Liver (tissue), 8 donors: ENCODE measurements at regions not wholly inside any gene's neighbourhood (a gene's known extent, or its start where the extent isn't known, plus 50 kb on each side); places are given as distances from the start of the nearest gene placed in this dataset.

Source experiments
- DNase-seq: peaks from one replicate; pipeline ENCODE4 v3.0.0-alpha.2; 2017; ENCODE audit warnings: low spot score
- H3K27ac ChIP-seq, 2 donors: one replicate each; pipeline ENCODE4 v1.7.0; 2013; ENCODE audit warnings: inconsistent platforms in 2 of 2, low read length in 2 of 2, control low read depth in 1 of 2, low read depth in 1 of 2, mild to moderate bottlenecking in 1 of 2
- H3K27me3 ChIP-seq, 4 donors: one replicate each; pipeline versions ENCODE4 v1.6.1 to v1.7.0; 2013; ENCODE audit warnings: low read length in 3 of 4, inconsistent platforms in 1 of 4, mild to moderate bottlenecking in 1 of 4, moderate library complexity in 1 of 4; ENCODE audit not compliant: control insufficient read depth in 4 of 4, insufficient read depth in 4 of 4
- H3K36me3 ChIP-seq, 4 donors: one replicate each; pipeline versions ENCODE4 v1.6.1 to v1.7.0; 2013; ENCODE audit warnings: low read length in 3 of 4, mild to moderate bottlenecking in 3 of 4, low read depth in 1 of 4, moderate library complexity in 1 of 4; ENCODE audit not compliant: control insufficient read depth in 4 of 4, insufficient read depth in 3 of 4
- H3K4me1 ChIP-seq, 4 donors: one replicate each; pipeline versions ENCODE4 v1.6.1 to v1.7.0; 2013; ENCODE audit warnings: low read length in 3 of 4, mild to moderate bottlenecking in 3 of 4, moderate library complexity in 1 of 4; ENCODE audit not compliant: control insufficient read depth in 4 of 4, insufficient read depth in 4 of 4
- H3K4me3 ChIP-seq, 3 donors: one replicate each; pipeline versions ENCODE4 v1.6.1 to v1.7.0; 2013; ENCODE audit warnings: low read length in 3 of 3, control low read depth in 1 of 3, low read depth in 1 of 3, mild to moderate bottlenecking in 1 of 3
- H3K9ac ChIP-seq, 2 donors: one replicate each; pipeline ENCODE4 v1.7.0; 2013; ENCODE audit warnings: low read length in 2 of 2, mild to moderate bottlenecking in 2 of 2, moderate library complexity in 2 of 2, control low read depth in 1 of 2, low read depth in 1 of 2
- H3K9me3 ChIP-seq, 4 donors: one replicate each; pipeline versions ENCODE4 v1.6.1 to v1.7.0; 2013; ENCODE audit warnings: low read length in 3 of 4; ENCODE audit not compliant: control insufficient read depth in 4 of 4
- ATF3 ChIP-seq: IDR thresholded peaks from 2 replicates; pipeline ENCODE4 v1.6.1; 2016; ENCODE audit warnings: antibody characterized with exemption
- CTCF ChIP-seq: fragments of 150-350 bp; IDR thresholded peaks from 2 replicates; pipeline ENCODE4 v1.5.1; 2017; ENCODE audit warnings: improper control_type of control experiment, low read depth, low read length; ENCODE audit not compliant: missing input control
- EGR1 ChIP-seq, 2 donors: IDR thresholded peaks; 2 replicates each; pipeline ENCODE4 v1.6.1; 2016 to 2018; ENCODE audit warnings: antibody characterized with exemption in 2 of 2, low read depth in 2 of 2
- FOXA1 ChIP-seq: IDR thresholded peaks from 2 replicates; pipeline ENCODE4 v1.6.1; 2016; ENCODE audit warnings: antibody characterized with exemption
- FOXA2 ChIP-seq: IDR thresholded peaks from 2 replicates; pipeline ENCODE4 v1.6.1; 2016; ENCODE audit warnings: antibody characterized with exemption
- GABPA ChIP-seq, 2 donors: IDR thresholded peaks in 1 of 2; conservative IDR thresholded peaks in 1 of 2; 2 replicates each; pipeline ENCODE4 v1.6.1; 2016; ENCODE audit warnings: antibody characterized with exemption in 2 of 2, mild to moderate bottlenecking in 1 of 2, moderate library complexity in 1 of 2
- HNF4A ChIP-seq, 2 donors: conservative IDR thresholded peaks; 2 replicates each; pipeline ENCODE4 v1.6.1; 2016; ENCODE audit warnings: antibody characterized with exemption in 2 of 2, mild to moderate bottlenecking in 2 of 2
- HNF4G ChIP-seq: IDR thresholded peaks from 2 replicates; pipeline ENCODE4 v1.6.1; 2016; ENCODE audit warnings: antibody characterized with exemption
- JUND ChIP-seq, 2 donors: IDR thresholded peaks; 2 replicates each; pipeline ENCODE4 v1.6.1; 2016; ENCODE audit warnings: antibody characterized with exemption in 2 of 2
- MAX ChIP-seq: IDR thresholded peaks from 2 replicates; pipeline ENCODE4 v1.6.1; 2016; ENCODE audit warnings: antibody characterized with exemption
- NR2F2 ChIP-seq: IDR thresholded peaks from 2 replicates; pipeline ENCODE4 v1.6.1; 2016; ENCODE audit warnings: antibody characterized with exemption
- RAD21 ChIP-seq, 2 donors: IDR thresholded peaks; 2 replicates each; pipeline ENCODE4 v1.6.1; 2016; ENCODE audit warnings: antibody characterized with exemption in 2 of 2, mild to moderate bottlenecking in 2 of 2
- REST ChIP-seq: IDR thresholded peaks from 2 replicates; pipeline ENCODE4 v1.6.1; 2016; ENCODE audit warnings: antibody characterized with exemption, mild to moderate bottlenecking
- RXRA ChIP-seq, 2 donors: IDR thresholded peaks; 2 replicates each; pipeline ENCODE4 v1.6.1; 2017 to 2018; ENCODE audit warnings: antibody characterized with exemption in 2 of 2, mild to moderate bottlenecking in 1 of 2
- SP1 ChIP-seq: IDR thresholded peaks from 2 replicates; pipeline ENCODE4 v1.6.1; 2018; ENCODE audit warnings: antibody characterized with exemption, mild to moderate bottlenecking
- TAF1 ChIP-seq: conservative IDR thresholded peaks from 2 replicates; pipeline ENCODE4 v1.6.1; 2016; ENCODE audit warnings: antibody characterized with exemption, mild to moderate bottlenecking
- YY1 ChIP-seq: IDR thresholded peaks from 2 replicates; pipeline ENCODE4 v1.6.1; 2016; ENCODE audit warnings: antibody characterized with exemption, mild to moderate bottlenecking
- ZBTB33 ChIP-seq: IDR thresholded peaks from 2 replicates; pipeline ENCODE4 v1.6.1; 2016; ENCODE audit warnings: antibody characterized with exemption
- WGBS: extraction: QIAGEN DNeasy Blood & Tissue Kit; methylation state at CpG from one replicate; pipeline ENCODE4 v1.1.7; 2013; 5-methylcytosine and 5-hydroxymethylcytosine counted together
- donor health status: healthy.
- donor health status: healthy.
- donor health status: healthy.
- donor health status: healthy.
- donor health status: healthy.

- H3K4me1 ChIP-seq, result no peaks in the 10 kb centered on the region
- no peaks in the 10 kb centered on the region for H3K9me3 ChIP-seq
- H3K4me3 ChIP-seq, result no peak overlapping the region
- peaks cover 0 to 10% (median 0%) of the 10 kb centered on the region in 4 donors for H3K27me3 ChIP-seq
- no peaks in the 10 kb centered on the region for H3K36me3 ChIP-seq
- H3K9ac ChIP-seq, result no peak overlapping the region
- no peak for DNase-seq
- TF ChIP-seq SP1 (no peak), EGR1 (IDR thresholded peaks at IDR 0.05; ENCODE audit: low read depth in 2 of 2) (no peak), ATF3 (no peak), YY1 (no peak), REST (no peak), ZBTB33 (no peak), FOXA1 (no peak), CTCF (no peak), GABPA (IDR thresholded peaks at IDR 0.05 in 1 of 2, conservative IDR thresholded peaks at IDR 0.05 in 1 of 2) (no peak), MAX (no peak), RAD21 (IDR thresholded peaks at IDR 0.05) (no peak), TAF1 (no peak), HNF4A (conservative IDR thresholded peaks at IDR 0.05) (no peak), RXRA (IDR thresholded peaks at IDR 0.05) (no peak), HNF4G (no peak), NR2F2 (no peak), FOXA2 (no peak), JUND (IDR thresholded peaks at IDR 0.05) (no peak)
- no peak overlapping the region for H3K27ac ChIP-seq
- WGBS, result 90% methylated on average over 8 of the region's 8 CpGs
Observed at GRCh38 chr4:100059467-100059866, 109.4 kb upstream of the H2AZ1 start.
